HL-60 (cell line): ENCODE measurements at regions not wholly inside any gene's neighbourhood (a gene's known extent, or its start where the extent isn't known, plus 50 kb on each side); places are given as distances from the start of the nearest gene placed in this dataset.
"Not testable (repeated sequence)": the region's sequence is repeated elsewhere in the genome, so short reads cannot be mapped to it uniquely, and the experiment has no call there.

Experiments
- CTCF ChIP-seq: IDR thresholded peaks from one replicate; pipeline ENCODE4 v1.5.1; 2011; ENCODE audit warnings: low read length, control low read depth, inconsistent platforms; ENCODE audit not compliant: insufficient read depth
- POLR2AphosphoS5 ChIP-seq: IDR thresholded peaks from 2 replicates; pipeline ENCODE4 v1.6.1; 2012; ENCODE audit warnings: low read depth
- TF ChIP-seq, protein P1 (sequence below): IDR thresholded peaks from 2 replicates; pipeline ENCODE4 v1.6.1; 2012; ENCODE audit warnings: low read depth; ENCODE audit not compliant: insufficient replicate concordance

- TF ChIP-seq, protein P1, sequence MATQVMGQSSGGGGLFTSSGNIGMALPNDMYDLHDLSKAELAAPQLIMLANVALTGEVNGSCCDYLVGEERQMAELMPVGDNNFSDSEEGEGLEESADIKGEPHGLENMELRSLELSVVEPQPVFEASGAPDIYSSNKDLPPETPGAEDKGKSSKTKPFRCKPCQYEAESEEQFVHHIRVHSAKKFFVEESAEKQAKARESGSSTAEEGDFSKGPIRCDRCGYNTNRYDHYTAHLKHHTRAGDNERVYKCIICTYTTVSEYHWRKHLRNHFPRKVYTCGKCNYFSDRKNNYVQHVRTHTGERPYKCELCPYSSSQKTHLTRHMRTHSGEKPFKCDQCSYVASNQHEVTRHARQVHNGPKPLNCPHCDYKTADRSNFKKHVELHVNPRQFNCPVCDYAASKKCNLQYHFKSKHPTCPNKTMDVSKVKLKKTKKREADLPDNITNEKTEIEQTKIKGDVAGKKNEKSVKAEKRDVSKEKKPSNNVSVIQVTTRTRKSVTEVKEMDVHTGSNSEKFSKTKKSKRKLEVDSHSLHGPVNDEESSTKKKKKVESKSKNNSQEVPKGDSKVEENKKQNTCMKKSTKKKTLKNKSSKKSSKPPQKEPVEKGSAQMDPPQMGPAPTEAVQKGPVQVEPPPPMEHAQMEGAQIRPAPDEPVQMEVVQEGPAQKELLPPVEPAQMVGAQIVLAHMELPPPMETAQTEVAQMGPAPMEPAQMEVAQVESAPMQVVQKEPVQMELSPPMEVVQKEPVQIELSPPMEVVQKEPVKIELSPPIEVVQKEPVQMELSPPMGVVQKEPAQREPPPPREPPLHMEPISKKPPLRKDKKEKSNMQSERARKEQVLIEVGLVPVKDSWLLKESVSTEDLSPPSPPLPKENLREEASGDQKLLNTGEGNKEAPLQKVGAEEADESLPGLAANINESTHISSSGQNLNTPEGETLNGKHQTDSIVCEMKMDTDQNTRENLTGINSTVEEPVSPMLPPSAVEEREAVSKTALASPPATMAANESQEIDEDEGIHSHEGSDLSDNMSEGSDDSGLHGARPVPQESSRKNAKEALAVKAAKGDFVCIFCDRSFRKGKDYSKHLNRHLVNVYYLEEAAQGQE = not testable (repeated sequence)
- not testable (repeated sequence) for TF ChIP-seq CTCF, POLR2AphosphoS5
Observed at GRCh38 chr16:34001961-34002360, 542.5 kb downstream of the TP53TG3F start.
